ENCODE measurements at regions not wholly inside any gene's neighbourhood (a gene's known extent, or its start where the extent isn't known, plus 50 kb on each side); places are given as distances from the start of the nearest gene placed in this dataset.
"Not testable (repeated sequence)": the region's sequence is repeated elsewhere in the genome, so short reads cannot be mapped to it uniquely, and the experiment has no call there.

DNA sequence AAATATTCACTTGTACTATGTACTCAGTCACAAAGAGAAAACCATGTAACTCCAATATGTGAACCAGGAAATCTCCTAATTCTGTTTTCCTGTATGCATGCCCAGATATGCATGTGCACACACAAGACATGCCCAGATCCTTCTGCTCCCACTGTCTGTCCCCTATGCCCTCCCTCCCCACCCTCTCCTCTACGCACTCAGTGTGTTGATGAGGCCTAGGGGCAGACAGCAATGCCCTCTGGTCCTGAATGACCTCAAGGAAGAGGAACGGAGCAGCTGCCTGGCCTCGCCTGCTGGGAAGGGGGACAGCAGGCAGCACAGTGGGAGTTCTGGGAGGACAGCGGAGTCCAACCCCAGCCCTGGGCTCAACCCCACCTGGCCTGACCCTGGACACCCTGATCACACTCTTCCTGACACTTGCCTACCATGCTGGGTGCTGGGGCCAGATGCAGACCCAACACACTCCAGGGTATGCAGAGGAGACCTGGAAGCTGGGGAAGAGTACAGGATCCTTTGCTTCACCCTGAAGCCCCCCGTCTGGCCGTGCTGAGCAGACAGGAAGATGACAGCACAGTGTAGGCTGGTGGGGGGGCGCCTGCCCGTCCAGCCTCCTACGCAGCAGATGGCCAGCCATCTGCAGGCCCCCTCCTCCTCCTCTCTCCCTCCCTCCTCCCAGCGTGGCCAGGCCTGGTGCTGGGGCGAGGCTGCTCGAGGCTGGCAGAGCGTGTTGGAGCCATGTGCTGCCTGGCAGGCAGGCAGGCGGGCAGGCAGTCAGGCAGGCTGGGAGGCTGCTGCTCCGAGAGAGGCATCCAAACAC, 106.6 kb upstream of the NCOR2 start:
- no peak for DNase-seq (ENCODE audit: low read depth)

DNA sequence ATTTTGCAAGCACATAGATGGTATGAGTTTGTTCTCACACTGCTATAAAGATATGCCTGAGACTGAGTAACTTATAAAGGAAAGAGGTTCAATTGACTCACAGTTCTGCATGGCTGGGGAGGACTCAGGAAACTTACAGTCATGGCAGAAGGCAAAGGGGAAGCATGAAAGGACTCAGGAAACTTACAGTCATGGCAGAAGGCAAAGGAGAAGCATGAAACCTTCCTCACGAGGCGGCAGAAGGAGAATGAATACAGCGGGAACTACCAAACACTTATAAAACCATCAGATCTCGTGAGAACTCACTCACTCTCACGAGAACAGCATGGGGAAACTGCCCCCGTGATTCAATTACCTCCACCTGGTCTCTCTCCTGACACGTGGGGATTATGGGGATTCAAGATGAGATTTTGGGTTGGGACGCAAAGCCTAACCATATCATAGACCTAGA, 101.9 kb upstream of the NCOR2 start:
- not testable (repeated sequence) for DNase-seq (ENCODE audit: low read depth)

DNA sequence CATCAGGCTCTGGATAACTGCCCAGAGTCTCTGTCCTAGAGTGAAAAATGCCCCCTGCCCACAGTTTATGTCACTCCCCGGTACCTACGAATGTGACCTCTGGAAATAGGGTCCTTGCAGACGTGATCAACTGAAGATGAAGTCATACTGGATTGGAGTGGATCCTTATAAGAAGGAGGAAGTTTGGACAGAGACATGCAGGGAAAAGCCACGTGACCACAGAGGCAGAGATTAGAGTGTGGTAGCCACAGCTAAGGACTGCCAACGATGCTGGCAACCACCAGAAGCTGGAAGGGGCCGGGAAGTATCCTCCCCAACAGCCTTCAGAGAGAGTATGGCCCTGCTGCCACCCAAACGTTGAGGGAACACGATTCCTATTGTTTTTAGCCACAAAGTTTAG, 101.2 kb upstream of the NCOR2 start:
- no peak for DNase-seq (ENCODE audit: low read depth)

DNA sequence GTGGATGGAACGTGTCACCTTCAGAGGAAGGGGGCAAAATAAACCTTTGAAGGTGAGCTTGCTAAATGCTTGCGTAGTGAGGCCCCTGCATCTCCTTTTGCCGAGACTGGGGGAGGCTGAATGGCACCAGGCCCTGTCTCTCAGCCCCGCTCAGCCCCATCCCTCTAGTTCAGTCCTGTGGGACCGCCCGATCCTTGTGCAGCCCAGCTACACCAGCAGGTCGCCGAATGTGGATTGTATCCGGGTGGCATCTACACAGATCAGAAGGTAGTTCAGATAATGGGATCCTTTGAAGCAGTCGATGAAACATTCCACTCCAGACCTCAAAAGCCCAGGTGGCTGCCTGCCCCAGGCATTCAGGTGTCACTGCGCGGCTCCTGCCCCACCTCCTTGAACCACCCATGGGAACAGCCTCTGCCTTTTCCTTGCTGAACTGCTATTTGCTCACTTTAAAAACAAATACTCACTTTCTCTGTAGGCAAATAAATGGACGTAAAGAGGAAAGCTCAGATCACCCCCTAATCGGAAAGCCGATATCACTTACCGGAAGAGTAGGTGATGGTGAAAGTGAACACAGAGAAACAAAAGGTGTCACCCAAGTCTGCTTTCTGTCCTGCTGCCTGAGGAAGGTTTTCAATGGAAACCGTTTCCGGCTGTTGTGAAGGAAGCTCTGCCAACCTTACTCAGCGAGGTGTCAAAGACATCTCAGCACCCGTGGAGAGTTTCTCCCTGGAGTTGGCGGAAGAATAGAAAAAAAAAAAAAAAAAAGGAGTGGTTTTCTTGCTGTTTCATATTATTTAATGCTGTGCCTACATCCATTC, 100.3 kb upstream of the NCOR2 start:
- no peak for DNase-seq (ENCODE audit: low read depth)

DNA sequence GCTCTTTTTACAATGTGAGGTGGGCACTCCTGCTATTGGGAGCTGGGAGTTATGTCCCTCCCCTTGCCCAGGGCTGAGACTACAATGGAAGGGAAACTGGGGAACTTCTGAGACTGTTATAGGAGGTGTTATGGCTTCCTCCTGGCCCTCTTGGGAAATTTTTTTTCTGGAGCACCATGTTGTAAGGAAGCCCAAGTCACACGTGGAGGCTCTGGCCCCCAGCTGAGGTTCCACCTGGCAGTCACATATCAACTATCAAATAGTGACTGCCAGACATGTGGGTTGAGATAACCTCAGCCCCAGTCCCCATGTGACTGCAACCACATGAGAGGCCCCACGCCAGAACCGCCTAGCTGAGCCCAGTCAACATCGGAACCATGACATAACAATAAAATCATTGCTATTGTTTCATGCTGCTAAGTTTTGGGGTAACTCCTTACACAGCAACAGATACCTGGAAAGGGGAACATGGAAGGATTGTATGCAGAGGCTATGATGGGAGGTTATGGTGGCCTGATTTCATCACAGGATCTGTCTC, 99.4 kb upstream of the NCOR2 start:
- DNase-seq (ENCODE audit: low read depth): no peak

DNA sequence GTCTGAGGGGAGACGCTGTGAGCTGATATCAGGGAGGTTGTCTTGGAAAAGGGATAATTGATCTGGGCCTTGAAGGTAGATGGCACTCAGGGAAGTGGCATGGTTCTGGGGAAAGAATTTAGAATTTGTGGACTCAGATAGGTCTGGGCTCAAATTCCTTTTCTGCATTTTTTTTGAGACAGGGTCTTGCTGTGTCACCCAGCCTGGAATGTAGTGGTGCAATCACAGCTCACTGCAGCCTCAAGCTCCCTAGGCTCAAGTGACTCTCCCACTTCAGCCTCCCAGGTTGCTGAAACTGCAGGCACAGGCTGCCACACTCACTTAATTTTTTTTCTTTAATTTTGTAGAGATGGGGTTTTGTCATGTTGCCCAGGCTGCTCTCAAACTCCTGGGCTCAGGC, 98.1 kb upstream of the NCOR2 start:
- DNase-seq (ENCODE audit: low read depth): no peak

DNA sequence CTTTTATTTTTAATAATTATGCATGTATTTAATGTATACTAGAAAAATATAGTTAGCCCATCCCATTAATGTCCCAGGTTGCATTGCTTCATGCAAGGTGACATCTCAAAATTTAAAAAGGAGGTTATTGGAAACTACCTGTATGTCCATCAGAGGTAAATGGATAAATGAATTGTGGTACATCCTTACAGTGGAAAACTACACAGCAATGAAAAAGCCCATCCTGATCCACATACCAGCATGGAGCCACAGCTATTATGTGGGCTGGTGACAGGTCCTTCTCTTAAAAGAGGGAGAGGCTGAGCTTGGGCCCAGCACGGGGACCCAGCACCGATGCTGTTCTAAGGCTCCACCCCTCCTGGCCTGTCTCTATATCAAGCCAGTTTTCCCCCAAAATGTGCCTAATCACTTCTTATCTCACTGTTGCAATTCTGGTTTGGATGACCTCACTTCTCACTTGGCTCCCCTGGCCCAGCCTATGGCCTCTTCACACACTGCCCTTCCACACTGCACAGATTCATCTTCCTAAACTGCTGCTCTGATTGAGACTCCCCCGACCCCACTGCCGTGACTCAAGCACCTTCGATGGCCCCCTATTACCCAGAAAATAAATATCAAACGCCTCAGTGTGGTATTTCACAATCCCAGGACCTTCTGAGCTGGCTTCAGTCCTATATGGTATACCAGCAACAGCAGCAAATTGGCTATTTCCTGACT, 97.1 kb upstream of the NCOR2 start:
- DNase-seq (ENCODE audit: low read depth): no peak

DNA sequence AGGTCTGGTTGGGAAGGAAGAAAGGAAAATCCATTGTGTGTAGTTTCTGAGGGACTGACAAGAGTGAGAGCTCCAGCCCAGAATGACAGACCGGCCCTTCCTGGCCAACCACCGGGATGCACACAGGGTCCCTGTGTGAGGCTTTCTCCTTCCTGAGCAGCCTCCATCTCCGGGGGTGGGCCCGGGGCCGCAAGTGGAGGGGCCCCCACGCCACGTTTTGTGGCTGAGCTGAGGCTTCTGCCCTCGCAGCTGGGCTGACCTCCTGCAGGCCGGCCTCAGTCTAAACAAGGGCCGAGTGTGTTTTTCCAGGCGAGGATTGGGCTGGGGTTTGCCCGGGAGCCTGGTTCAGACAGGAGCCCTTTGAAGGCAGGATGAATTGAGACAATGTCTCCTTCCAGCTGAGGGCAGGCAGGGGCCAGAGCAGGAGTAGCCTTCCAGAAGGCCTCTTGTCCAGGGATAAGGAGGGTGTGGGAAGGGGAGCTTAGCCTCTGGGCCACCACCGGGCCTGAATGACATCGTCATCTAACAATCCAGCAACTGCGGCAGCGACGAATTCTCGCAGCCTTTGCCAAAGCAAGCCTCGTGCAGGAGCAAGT, 96.5 kb upstream of the NCOR2 start:
- no peak for DNase-seq (ENCODE audit: low read depth)

DNA sequence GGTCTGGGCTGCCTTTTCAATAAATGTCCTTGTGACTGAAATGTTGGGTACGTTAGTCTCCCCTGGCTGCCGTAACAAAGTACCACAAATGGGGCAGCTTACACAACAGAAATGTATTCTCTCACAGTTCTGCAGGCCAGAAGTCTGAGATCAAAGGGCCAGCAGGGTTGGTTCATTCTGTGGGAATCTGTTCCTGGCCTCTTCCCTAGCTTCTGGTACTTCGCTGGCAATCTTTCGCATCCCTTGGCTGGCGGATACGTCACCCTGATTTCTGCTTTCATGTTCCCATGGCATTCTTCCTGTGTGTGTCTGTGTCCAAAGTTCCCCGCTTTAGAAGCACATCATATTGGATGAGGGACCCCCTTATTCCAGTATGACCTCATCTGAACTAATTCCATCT, 95.8 kb upstream of the NCOR2 start:
- DNase-seq (ENCODE audit: low read depth): no peak

DNA sequence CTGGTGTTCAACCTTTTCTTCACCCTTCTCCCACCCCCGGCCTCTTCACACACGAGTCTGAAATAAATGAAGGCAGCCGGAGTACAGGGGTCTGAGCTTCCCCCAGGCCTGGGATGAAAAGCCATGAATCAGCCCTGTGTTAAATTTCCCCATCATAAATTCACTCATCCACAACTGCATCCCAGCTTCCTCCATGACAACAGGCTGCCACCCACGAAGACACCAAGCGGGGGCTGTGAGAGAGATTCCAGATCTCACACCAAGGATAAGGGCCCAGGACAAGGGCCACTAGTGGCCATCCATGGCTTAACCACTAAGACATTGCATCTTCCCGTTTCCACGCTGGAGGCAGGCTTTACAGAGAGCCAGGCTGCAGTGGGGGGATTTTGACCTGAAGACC, 93.9 kb upstream of the NCOR2 start:
- no peak for DNase-seq (ENCODE audit: low read depth)

DNA sequence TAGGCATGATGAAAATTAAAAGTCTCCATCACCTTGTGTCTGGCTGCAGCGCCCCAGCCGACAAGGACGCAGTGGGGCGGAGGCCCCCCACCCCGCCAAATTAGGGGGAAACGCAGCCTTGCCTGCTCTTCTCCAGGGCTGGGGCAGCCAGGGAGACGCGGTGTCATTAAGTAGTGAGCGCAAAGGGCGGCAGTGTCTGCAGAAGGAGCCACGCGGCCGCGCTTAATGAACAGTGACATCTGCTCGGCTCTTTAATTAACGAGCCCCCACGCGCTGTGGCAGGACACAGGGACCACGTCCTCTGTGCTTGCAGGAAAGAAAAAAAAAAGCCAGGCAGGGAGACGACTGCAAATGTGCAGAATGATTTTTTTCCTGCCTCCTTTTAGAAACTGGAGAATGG, 93.4 kb upstream of the NCOR2 start:
- no peak for DNase-seq (ENCODE audit: low read depth)

DNA sequence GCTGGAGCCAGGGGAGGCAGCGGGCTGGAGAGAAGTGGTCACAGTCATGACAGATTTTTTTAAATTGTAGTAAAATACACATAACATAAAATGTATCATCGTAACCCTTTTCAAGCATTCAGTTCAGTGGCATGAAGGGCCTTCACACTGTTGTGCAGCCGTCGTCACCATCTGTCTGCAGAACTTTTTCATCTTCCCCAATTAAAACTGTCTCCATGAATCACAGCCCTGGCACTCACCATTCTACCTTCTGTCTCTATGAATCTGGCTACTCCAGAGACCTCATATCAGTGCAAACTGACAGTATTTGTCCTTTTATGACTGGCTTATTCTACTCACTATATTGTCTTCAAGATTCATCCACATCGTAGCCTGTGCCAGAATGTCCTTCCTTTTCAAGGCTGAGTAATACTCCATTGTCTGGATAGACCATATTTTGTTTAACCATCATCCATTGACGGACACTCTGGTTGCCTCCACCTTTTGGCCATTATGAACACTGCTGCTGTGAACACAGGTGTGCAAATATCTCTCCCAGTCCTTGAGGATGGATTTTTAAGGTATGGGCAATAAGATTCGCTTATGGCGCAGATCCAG, 91.5 kb upstream of the NCOR2 start:
- DNase-seq (ENCODE audit: low read depth): no peak

DNA sequence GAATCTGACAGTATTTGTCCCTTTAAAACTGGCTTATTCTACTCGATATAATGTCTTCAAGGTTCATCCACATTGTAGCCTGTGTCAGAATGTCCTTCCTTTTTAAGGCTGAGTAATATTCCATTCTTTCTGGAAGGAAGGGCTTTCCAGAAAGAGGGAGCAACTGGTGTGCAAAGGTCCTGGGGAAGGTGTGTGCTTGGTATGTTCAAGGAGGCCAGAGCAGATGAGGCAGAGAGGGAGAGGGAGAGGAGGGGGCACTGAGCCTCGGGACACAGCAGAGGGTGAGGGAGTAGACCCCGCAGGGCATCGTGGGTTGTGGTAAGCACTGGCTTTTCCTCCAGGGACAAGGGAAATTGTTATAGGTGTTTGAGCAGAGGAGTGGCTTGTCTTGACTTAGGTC, 90.9 kb upstream of the NCOR2 start:
- no peak for DNase-seq (ENCODE audit: low read depth)

DNA sequence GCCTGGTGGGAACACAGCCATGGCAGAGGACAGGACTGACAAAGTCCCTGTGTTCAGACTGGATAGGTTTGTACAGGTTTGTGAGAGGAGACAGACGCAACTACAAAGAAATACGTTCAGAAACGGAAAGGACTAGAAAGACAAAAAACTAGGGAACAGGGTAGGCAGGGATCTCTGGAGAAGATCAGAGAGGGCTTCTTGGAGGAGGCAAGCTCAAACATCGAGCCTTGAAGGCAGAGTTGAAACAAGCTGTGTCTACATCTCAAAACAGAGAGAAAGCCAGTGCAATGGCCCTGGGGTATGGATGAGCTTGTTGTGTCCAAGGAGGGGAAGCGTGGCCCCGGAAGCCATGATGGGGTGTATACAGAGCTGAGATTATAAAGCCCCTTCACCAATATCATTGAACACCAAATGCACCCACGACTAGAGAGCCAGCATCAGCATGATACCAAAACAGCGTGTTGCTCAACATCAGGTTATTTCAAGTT, 89.6 kb upstream of the NCOR2 start:
- no peak for DNase-seq (ENCODE audit: low read depth)

DNA sequence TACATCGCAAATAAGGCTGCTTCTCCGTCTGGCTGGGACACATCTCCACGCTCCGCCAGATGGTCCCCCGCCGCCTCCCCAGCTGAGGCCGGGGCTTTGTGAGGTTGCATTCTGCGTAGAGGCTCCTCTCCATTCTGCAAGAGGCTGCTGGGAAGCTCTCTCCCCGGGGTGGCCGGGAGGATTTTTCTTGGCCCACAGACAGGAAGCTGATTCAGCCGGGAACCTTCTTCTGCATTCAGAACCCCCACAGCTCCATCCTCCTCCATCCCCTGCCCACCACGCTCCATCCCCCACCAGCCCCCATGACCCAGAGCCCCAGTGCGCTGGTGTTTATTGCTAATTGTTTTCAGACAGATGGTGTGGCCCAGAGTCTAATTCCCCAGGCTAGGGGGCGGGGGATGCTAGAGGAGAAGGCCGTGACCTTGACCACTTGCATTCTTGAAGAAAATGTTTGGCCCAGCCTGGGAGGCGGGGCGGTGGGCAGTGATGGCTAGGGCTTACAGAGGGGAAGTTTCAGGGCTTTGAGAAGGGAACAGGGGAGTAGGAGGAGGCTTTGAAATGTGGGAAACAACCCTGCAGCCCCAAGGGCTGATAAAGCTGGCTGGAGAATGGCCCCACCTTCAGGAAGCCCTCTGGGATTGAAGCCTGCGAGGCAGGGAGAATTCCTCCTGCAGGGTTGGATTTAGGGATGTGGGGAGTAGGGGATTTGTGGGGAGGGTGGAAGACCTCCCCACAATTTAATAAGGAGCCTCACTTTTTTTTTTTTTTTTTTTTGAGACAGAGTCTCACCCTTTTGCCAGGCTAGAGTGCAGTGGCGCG, 88.5 kb upstream of the NCOR2 start:
- no peak for DNase-seq (ENCODE audit: low read depth)

DNA sequence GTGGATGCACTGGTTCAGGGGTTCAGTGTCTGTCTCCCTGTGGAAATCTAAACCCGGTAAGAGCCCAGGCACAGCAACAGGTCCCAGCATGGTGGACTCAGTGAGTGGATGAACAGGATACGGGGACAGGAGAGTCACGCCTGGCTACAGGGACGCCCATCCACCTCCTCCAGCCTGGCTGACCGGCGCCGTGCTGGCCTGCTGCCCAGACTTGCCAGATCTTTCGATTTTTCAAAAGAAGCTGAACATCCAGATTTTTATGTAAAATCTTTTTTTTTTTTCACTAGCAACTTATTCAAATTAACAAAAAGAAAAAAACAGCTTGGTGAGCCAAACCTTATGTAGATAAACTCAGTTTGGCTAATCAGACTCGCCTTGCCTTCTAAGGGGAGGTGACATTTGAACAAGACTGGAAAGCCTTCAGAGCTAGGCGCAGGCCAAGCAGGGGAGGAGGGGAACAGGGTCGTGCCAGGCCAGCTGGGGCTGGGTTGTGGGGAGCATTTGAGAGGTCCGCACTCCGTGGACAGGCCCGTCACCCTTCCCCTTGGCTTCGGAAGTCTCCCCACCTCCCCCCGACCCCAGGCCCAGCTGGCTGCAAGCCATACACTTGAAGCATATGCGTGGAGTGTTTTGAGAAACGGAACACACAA, 87.8 kb upstream of the NCOR2 start:
- no peak for DNase-seq (ENCODE audit: low read depth)

DNA sequence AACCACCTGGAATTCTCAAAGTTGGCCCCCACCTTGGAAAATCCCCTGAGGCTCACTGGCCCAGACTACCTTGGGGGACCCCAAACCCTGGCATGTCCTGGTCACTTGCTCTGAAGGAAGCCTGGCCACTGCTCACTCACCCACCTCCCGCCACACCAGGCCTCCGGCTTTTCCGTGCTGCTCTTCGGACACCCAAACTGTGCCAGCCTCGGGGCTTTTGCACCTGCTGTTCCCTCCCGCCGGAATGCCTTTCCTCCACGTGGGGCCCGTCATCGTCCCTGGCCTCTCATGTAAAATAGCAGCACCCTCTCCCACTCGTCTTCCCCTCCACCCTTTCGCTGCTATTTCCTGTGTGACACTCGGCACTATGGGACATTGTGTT, 87.2 kb upstream of the NCOR2 start:
- no peak for DNase-seq (ENCODE audit: low read depth)

DNA sequence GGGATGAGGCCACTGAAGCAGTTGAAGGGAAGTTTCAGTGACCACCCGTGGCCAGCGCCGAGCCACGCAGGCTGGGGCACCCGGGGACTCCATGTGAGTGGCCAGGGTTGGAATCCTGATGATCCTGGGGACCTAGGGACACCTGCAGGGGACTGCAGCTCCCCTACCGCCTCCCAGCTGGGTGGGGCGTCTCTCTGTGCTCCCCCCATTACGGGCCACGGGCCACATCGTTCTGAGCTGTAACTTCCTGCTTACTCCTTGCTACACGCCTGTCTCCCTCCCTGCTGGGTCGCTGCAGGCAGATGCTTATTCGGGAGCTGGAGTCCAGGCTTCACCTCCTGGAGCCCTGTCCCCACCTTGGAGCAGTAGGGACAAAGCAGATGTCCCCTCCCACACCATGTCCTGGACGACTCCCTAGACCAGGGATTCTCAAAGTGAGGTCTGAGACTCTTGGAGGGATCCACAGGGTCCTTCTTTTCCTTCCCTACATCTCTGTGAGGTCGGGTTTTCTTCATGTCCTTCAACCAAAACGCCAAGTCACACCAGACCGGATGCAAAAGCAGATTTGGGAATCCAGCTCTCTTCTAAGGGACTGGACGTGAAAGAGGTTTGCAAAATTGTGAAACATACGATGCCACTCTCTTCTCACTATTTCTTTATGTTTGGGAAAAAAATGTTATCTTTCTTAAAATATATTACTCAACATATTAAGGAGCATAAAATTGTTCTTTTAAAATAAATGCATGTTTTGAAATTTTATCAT, 85.9 kb upstream of the NCOR2 start:
- no peak for DNase-seq (ENCODE audit: low read depth)

DNA sequence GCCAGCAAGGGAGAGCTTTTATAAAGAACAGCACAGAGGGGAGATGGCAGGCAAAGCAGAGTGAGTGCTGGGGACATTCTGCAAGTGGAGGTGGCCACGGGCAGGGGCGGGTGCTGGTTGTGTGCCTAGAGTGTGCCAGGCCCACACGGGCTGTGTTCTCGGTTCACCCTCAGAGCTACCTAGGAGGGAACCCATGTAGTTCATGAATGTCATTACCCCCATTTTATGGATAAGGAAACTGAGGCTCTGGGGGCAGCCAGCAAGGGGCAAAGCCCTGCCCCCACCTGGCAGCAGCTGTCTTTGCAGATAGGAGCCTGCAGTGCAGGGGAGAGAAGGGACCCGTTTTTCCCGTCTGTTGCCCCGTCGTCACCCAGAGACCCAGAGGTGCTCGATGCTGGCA, 85.2 kb upstream of the NCOR2 start:
- DNase-seq (ENCODE audit: low read depth): no peak

Measured in stimulated activated CD8-positive, alpha-beta memory T cell treated with anti-CD3 and anti-CD28 coated beads, Interleukin-12 subunit alpha, Interleukin-12 subunit beta, amount 100 ng/mL, for 4 hours (primary cell).